Stomach (tissue), 8 donors: ENCODE measurements at regions not wholly inside any gene's neighbourhood (a gene's known extent, or its start where the extent isn't known, plus 50 kb on each side); places are given as distances from the start of the nearest gene placed in this dataset.

ENCODE experiments used
- DNase-seq, 2 donors: peaks; one replicate each; pipeline versions ENCODE4 v3.0.0 to v3.0.0-alpha.2; 2013 to 2019
- H3K27ac ChIP-seq, 5 donors: fragments of 200-600 bp in 4 of 5; sonication (generic) in 4 of 5; one replicate each; pipeline ENCODE4 v1.5.1; 2013 to 2019; ENCODE audit warnings: mild to moderate bottlenecking in 1 of 5, moderate library complexity in 1 of 5
- H3K27me3 ChIP-seq, 3 donors: fragments of 200-600 bp; sonication (generic); one replicate each; pipeline ENCODE4 v1.5.1; 2017 to 2019; ENCODE audit warnings: mixed run types in 1 of 3
- H3K36me3 ChIP-seq, 4 donors: fragments of 200-600 bp; sonication (generic); 1 replicate in 3 of 4; 2 replicates in 1 of 4; pipeline ENCODE4 v1.5.1; 2016 to 2019
- H3K4me1 ChIP-seq, 4 donors: fragments of 200-600 bp; sonication (generic); one replicate each; pipeline ENCODE4 v1.5.1; 2016 to 2019
- H3K4me3 ChIP-seq, 4 donors: fragments of 200-600 bp; sonication (generic) in 3 of 4; one replicate each; pipeline ENCODE4 v1.5.1; 2016 to 2019; ENCODE audit warnings: mild to moderate bottlenecking in 1 of 4
- H3K9me3 ChIP-seq, 4 donors: fragments of 200-600 bp; sonication (generic); one replicate each; pipeline ENCODE4 v1.5.1; 2016 to 2019
- EP300 ChIP-seq: sonication (generic); formaldehyde crosslinking; IDR thresholded peaks from one replicate; pipeline ENCODE4 v1.6.1; 2017; ENCODE audit warnings: antibody characterized with exemption
- POLR2A ChIP-seq, 4 donors: fragments of 450-650 bp; IDR thresholded peaks; one replicate each; pipeline ENCODE4 v1.6.1; 2016; ENCODE audit warnings: antibody characterized with exemption in 4 of 4, control low read depth in 2 of 4, mild to moderate bottlenecking in 1 of 4, moderate library complexity in 1 of 4
- POLR2AphosphoS5 ChIP-seq, 3 donors: sonication (generic); formaldehyde crosslinking; IDR thresholded peaks; one replicate each; pipeline ENCODE4 v1.6.1; 2016; ENCODE audit warnings: antibody characterized with exemption in 3 of 3
- WGBS, 5 donors: extraction: QIAGEN DNeasy Blood & Tissue Kit in 3 of 5; methylation state at CpG; one replicate each; pipeline versions ENCODE4 v1.1.5 to v1.1.7; 2013 to 2018; 5-methylcytosine and 5-hydroxymethylcytosine counted together
- intact Hi-C: fragments of 100-400 bp; cut with DNase I; formaldehyde crosslinking; loops from one replicate; pipeline ENCODE4 v1.15.1; 2023; ENCODE audit warnings: low total_unique reads
- TF ChIP-seq, protein P1 (sequence below), 7 experiments: fragments of 450-650 bp in 4 of 7; fragments of 200-600 bp in 3 of 7; sonication (generic) in 3 of 7; IDR thresholded peaks; one replicate each; pipeline ENCODE4 v1.5.1; 2016 to 2019; ENCODE audit warnings: antibody characterized with exemption in 7 of 7, control low read depth in 2 of 7, mild to moderate bottlenecking in 1 of 7
- donor health status: healthy with polysubstance abuse.
- donor health status: Bipolar disorder and iron deficiency.
- donor health status: healthy.

GRCh38 chr11:134863294-134863693 lies 451.3 kb upstream of the B3GAT1 start:
- DNase-seq = no peak
- intact Hi-C loops = no loop called here

DNA sequence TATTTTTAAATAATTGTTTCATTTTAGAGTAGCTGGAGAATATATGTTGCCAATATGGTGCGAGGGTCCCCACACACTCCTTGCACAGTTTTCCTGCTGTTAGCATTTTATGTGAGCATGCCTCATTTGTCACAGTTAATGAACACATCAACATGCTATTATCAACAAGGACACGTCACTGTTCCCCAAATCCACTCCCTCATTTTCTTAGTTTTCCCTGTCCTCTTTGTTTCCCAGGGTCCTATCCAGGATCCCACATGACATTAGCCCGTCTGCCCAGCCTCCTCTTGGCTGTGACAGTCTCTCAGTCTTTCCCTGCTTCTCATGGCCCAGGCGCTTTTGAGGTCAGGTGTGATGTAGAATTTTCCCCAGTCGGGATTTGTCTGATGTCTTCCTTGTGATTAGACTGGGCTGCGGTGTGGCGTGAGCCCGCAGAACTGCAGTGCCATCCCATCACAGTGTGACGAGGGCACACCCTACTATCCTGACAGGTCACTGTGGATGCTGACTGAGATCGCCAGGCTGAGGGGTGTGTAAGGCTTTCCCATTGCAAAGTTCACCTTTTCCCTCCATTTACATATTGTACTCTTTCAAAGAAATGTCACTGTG lies 450.6 kb upstream of the B3GAT1 start:
- Histone ChIP-seq H3K27ac (no peak overlapping the region), H3K36me3 (no peaks in the 10 kb centered on the region), H3K4me1 (no peaks in the 10 kb centered on the region), H3K27me3 (peaks cover 0 to 24% (median 0%) of the 10 kb centered on the region in 3 donors), H3K4me3 (no peak overlapping the region), H3K9me3 (no peaks in the 10 kb centered on the region)
- 54 to 64% (median 59%) methylated on average over 7 to 10 of the region's 10 CpGs for WGBS, 5 donors
- DNase-seq = no peak
- intact Hi-C loops = no loop called here
- TF ChIP-seq EP300 (no peak), POLR2AphosphoS5 (IDR thresholded peaks at IDR 0.05) (no peak), POLR2A (IDR thresholded peaks at IDR 0.05) (no peak)
- TF ChIP-seq, protein P1, sequence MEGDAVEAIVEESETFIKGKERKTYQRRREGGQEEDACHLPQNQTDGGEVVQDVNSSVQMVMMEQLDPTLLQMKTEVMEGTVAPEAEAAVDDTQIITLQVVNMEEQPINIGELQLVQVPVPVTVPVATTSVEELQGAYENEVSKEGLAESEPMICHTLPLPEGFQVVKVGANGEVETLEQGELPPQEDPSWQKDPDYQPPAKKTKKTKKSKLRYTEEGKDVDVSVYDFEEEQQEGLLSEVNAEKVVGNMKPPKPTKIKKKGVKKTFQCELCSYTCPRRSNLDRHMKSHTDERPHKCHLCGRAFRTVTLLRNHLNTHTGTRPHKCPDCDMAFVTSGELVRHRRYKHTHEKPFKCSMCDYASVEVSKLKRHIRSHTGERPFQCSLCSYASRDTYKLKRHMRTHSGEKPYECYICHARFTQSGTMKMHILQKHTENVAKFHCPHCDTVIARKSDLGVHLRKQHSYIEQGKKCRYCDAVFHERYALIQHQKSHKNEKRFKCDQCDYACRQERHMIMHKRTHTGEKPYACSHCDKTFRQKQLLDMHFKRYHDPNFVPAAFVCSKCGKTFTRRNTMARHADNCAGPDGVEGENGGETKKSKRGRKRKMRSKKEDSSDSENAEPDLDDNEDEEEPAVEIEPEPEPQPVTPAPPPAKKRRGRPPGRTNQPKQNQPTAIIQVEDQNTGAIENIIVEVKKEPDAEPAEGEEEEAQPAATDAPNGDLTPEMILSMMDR (IDR thresholded peaks at IDR 0.05) = no peak

More at GRCh38 chr11:134863294-134863693, 451.3 kb upstream of the B3GAT1 start:
- H3K27ac ChIP-seq = no peak overlapping the region
- H3K4me3 ChIP-seq = no peak overlapping the region
- no peak for TF ChIP-seq POLR2AphosphoS5 (IDR thresholded peaks at IDR 0.05)
- no peak for TF ChIP-seq EP300
- TF ChIP-seq POLR2A (IDR thresholded peaks at IDR 0.05) = no peak
- TF ChIP-seq, protein P1 (IDR thresholded peaks at IDR 0.05) = no peak
- H3K27me3 ChIP-seq = peaks cover 0 to 24% (median 0%) of the 10 kb centered on the region in 3 donors
- no peaks in the 10 kb centered on the region for H3K9me3 ChIP-seq
- no peaks in the 10 kb centered on the region for H3K4me1 ChIP-seq
- WGBS, 5 donors = 17 to 45% (median 38%) methylated on average over 1 to 9 of the region's 9 CpGs
- H3K36me3 ChIP-seq = no peaks in the 10 kb centered on the region

DNA sequence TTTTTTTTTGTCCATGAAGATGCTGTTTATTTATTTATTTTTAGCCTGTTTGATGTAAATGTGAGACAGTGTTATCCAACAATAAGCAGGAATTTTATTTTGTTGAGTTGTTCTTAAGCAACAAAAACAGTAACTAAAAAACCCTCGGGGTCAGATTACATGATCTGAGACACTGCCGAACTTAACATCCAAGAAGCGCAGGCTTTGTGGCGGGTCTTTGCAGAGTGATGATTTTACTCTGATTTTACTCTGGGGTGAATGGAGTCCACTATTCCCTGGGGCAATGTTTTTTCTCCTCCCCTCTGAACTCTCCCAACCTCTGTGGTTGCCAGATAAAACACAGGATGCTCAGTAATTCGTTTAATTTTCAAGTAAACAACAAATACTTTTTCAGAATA lies 450.1 kb upstream of the B3GAT1 start:
- no peak for TF ChIP-seq POLR2AphosphoS5 (IDR thresholded peaks at IDR 0.05)
- TF ChIP-seq, protein P1 (IDR thresholded peaks at IDR 0.05) = no peak
- TF ChIP-seq POLR2A (IDR thresholded peaks at IDR 0.05) = no peak
- TF ChIP-seq EP300 = no peak
- 45 to 59% (median 53%) methylated on average over 5 of the region's 5 CpGs for WGBS, 5 donors
- DNase-seq = no peak
- Histone ChIP-seq H3K4me1 (no peaks in the 10 kb centered on the region), H3K36me3 (no peaks in the 10 kb centered on the region), H3K27ac (no peak overlapping the region), H3K4me3 (no peak overlapping the region), H3K9me3 (no peaks in the 10 kb centered on the region), H3K27me3 (peaks cover 0 to 30% (median 0%) of the 10 kb centered on the region in 3 donors)
- intact Hi-C loops = no loop called here

DNA sequence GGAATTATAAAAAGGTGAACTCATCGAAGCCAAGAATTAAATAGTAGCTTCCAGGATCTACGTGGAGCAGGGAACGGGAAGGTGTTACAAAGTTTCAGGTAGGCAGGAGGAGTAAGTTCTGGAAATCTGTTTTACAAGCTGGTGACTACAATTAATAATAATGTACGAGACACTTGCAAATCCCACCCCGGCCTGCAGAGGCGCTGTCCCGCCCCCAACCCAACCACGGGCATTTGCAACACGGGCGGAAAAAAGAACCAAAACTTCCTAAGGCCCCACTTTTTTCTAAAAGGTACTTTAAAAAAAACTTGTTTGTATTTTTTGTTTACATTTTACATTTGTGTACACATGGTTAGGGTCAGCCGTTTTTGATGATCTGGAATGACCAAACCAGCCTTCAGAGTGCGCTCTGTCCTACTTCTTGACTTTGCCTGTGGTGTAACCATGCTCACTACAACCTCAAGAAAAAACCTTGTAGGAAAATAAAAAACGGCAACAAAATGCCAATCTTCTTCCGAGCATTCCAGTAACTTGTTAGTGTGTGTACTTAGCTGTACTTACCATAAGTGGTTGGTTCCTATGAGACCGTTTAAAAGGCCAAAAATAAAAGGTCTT lies 449.6 kb upstream of the B3GAT1 start:
- intact Hi-C loops = no loop called here
- Histone ChIP-seq H3K4me3 (no peak overlapping the region), H3K4me1 (no peaks in the 10 kb centered on the region), H3K9me3 (no peaks in the 10 kb centered on the region), H3K36me3 (no peaks in the 10 kb centered on the region), H3K27me3 (peaks cover 0 to 35% (median 0%) of the 10 kb centered on the region in 3 donors), H3K27ac (no peak overlapping the region)
- DNase-seq = no peak
- TF ChIP-seq, protein P1 (IDR thresholded peaks at IDR 0.05) = no peak
- 73 to 79% (median 78%) methylated on average over 15 of the region's 15 CpGs for WGBS, 5 donors
